Fibroblast of skin of scalp (primary cell): ENCODE measurements at regions not wholly inside any gene's neighbourhood (a gene's known extent, or its start where the extent isn't known, plus 50 kb on each side); places are given as distances from the start of the nearest gene placed in this dataset.
"Not testable (repeated sequence)": the region's sequence is repeated elsewhere in the genome, so short reads cannot be mapped to it uniquely, and the experiment has no call there.

ENCODE experiments used
- DNase-seq: peaks from one replicate; pipeline ENCODE4 v3.0.0-alpha.2; 2013

- DNase-seq = not testable (repeated sequence)
Measured at GRCh38 chrX:45467537-45467936, 266.9 kb upstream of the DIPK2B start.

DNA sequence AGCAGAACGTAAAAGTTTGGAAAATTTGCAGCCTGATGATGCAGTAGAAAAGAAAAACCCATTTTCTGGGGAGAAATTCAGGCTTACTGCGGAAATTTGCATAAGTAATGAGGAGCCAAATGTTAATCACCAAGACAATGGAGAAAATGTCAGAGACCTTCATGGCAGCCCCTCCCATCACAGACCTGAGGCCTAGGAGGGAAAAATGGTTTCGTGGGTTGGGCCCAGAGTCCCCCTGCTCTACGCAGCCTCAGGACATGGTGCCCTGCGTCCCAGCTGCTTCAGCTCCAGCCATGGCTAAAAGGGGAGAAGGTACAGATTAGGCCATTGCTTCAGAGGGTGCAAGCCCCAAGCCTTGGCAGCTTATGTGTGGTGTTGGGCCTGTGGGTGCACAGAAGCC, 255.1 kb upstream of the DIPK2B start:
- not testable (repeated sequence) for DNase-seq

DNA sequence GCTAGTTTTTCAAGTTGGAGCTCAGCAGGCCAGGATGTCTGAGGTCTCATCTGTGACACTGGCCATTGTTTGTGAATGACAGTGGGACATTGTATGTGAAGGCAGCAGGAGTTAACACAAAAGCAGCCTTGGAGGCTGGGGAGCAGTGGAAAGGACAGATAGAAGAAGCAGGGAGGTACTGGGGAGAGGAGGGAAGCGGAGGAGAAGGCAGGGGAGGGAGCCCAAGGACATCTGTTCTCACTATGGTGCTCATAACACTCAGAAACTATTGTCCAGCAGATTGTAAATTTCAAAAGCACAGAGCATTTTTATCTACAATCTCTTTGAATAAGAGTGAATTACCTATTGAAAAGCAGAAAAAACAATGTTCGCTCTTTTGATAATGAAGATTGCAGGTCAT, 253.6 kb upstream of the DIPK2B start:
- no peak for DNase-seq

DNA sequence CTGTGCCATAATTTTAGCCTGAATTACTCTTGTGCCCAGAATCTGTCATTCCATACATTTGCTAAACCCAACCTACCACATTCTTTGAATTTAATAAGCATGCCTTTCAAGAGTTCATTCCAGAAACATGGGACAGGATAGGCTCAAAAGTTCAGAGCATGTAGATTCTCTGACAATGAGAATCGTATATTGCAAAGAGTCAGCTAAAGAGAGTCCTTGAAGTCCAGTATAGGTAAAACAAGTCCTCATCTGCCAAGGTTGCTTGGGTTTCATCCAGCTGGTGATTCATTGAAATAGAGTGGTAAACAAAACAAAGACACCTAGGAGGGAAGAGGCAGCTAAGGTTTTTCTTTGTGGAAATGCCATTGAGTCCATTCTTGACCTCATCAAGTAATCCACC, 249.3 kb upstream of the DIPK2B start:
- DNase-seq = peak; percentile 63

DNA sequence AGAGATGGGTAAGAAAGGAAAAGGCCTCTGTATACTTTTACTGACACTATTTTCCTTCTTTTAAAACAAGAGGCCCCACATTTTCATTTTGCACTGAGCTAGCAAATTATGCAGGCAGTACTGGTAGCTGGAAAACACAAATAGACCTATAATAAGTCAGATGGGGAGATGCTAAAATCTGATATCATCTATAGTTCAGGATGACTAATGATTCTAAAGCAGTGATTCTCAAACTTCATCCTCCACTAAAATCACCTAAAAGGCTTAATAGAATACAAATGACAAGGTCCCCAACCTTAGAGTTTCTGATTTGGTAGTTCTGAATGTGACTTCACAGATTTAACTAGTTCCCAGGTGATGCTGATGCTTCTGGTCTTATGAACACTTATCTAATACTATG, 247.3 kb upstream of the DIPK2B start:
- DNase-seq = no peak

GRCh38 chrX:45447331-45447730, 246.7 kb upstream of the DIPK2B start:
- DNase-seq = no peak

- peak; percentile 82 for DNase-seq
Measured at GRCh38 chrX:45445745-45446412, 245.2 kb upstream of the DIPK2B start.

DNA sequence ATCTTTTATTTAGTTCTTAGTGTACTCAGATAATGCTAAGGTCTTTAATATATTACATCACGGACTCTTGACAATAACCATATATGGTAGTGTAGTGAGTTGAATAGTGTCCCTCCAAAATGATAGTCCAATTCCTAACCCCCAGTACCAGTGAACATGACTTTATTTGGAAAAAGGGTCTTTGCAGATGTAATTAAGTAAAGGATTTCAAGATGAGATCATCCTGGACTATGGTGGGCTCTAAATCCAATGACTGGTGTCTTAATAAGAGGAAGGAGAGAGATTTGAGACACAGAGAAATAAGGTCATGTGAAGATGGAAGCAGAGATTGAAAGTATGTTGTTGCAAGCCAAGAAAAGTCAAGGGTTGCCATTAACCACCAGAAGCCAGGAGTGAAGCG, 236.5 kb upstream of the DIPK2B start:
- peak; percentile 45 for DNase-seq

- DNase-seq = peak; percentile 43
Measured at GRCh38 chrX:45435481-45435880, 234.8 kb upstream of the DIPK2B start.

- peak; percentile 62 for DNase-seq
Measured at GRCh38 chrX:45434231-45434630, 233.6 kb upstream of the DIPK2B start.

GRCh38 chrX:45428831-45429230, 228.2 kb upstream of the DIPK2B start:
- peak; percentile 84 for DNase-seq

DNA sequence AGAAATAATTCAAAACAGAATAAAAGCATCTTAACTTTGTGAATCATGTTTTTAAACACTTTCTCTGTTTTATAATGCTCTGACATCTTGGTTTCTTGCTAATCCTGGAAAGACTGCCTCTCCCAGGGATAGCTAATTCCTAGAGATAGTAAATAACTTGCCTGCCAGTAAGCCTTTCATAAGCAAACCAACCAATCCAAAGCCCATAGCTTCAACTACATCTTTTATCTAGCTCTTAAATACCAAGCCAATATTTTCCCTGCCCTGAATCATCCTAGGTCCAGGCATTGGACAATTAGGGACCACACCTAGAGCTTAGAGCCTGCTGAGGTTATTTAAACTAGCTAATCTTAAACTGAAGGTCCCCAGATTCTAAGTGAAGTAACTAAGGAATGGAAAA, 223.7 kb upstream of the DIPK2B start:
- peak; percentile 56 for DNase-seq

DNA sequence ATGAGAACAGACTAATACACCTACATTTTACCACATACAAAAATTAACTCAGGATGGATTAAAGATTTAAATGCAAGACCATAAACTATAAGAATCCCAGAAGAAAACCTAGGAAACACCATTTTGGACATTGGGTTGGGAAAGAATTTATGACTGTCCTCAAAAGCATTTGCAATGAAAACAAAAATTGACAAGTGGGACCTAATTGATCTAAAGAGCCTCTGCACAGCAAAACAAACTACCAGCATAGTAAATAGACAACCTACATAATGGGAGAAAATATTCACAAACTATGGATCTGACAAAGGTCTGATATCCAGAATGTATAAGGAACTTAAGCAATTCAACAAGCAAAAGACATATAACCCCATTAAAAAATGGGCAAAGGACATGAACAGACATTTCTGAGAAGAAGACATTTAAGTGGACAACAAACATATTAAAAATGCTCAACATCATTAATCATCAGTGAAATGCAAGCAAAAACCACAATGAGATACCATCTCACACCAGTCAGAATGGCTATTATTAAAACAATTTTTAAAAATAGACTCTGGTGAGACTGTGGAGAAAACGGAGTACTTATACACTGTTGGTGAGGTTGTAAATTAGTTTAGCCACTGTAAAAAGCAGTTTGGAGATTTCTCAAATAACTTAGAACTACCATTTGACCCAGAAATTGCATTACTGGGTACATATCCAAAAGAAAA, 221.7 kb upstream of the DIPK2B start:
- DNase-seq = peak; percentile 79

GRCh38 chrX:45421806-45422205, 221.1 kb upstream of the DIPK2B start:
- peak; percentile 21 for DNase-seq

DNA sequence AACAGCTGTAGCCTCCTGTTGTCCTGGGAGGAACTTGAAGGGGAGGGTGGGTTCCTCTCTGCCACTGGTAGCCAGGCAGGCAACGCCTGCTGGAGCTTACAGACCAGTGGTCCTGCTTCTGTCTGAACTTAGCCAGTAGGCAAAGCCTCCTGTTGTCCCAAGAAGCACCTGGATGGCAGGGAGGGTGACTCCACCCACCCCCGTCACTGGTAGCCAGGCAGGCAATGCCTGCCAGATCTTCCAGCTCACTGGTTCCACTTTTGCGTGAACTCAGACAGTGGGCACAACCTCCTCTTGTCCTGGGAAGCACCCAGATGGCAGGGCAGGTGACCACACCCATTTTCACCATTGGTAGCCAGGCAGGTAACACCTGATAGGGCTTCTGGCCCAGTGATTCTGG, 203.5 kb upstream of the DIPK2B start:
- no peak for DNase-seq

DNA sequence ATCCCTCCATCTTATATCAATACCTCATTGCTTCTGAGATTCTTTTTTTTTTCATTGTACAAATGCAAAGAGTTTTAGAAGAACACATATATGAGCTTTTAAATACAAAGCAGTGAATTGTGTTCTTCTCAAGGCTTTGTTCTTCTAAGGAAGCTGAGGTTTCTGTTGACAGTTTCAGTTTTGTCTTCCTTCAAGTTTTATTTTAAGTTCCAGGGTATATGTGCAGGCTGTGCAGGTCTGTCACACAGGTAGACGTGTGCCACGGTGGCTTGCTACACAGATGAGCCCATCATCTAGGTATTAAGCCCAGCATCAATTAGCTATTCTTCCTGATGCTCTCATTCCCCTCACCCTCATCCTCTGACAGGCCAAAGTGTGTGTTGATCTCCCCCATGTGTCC, 201.2 kb upstream of the DIPK2B start:
- no peak for DNase-seq

DNA sequence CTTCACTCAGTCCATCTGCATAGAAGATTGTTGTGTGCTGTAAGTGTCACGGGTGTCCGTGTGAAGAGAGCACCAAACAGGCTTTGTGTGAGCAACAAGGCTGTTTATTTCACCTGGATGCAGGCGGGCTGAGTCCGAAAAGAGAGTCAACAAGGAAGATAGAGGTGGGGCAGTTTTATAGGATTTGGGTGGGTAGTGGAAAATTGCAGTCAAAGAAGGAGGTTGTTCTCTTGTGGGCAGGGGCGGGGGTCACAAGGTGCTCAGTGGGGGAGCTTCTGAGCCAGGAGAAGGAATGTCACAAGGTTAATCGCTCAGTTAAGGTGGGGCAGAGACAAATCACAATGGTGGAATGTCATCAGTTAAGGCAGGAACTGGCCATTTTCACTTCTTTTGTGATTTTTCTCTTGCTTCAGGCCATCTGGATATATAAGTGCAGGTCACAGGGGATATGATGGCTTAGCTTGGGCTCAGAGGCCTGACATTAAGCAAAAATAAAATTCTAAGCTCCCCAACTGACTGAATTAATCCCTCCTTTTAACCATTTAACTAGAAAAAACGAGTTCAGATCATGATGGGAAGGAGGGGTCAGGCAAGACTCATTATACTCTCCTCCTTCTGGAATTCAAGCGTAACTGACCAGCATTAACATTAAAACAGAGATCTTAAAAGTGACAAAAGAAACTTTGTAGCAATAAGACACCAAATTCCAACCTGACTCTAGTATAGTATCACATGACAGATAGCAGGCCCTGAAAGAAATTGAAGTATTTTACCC, 200.5 kb upstream of the DIPK2B start:
- DNase-seq = not testable (repeated sequence)

GRCh38 chrX:45400027-45400779, 199.5 kb upstream of the DIPK2B start:
- DNase-seq = peak; percentile 81

- peak; percentile 80 for DNase-seq
Measured at GRCh38 chrX:45385757-45386156, 185.1 kb upstream of the DIPK2B start.

- no peak for DNase-seq
Measured at GRCh38 chrX:45381841-45382240, 181.2 kb upstream of the DIPK2B start.

GRCh38 chrX:45381366-45381765, 180.7 kb upstream of the DIPK2B start:
- no peak for DNase-seq

GRCh38 chrX:45379236-45379635, 178.6 kb upstream of the DIPK2B start:
- peak; percentile 42 for DNase-seq

- DNase-seq = no peak
Measured at GRCh38 chrX:45372151-45372550, 171.5 kb upstream of the DIPK2B start.
